HCT116 (cell line): ENCODE measurements at regions not wholly inside any gene's neighbourhood (a gene's known extent, or its start where the extent isn't known, plus 50 kb on each side); places are given as distances from the start of the nearest gene placed in this dataset.

Experiments
- CTCF ChIP-seq, 3 experiments: fragments of 200-600 bp in 1 of 3; sonication (generic) in 1 of 3; IDR thresholded peaks in 2 of 3; conservative IDR thresholded peaks in 1 of 3; 2 replicates each; pipeline ENCODE4 v1.5.1; 2012 to 2017; ENCODE audit warnings: low read depth in 2 of 3, low read length in 2 of 3, antibody characterized with exemption in 1 of 3, borderline replicate concordance in 1 of 3, control low read depth in 1 of 3, mild to moderate bottlenecking in 1 of 3, mixed read lengths in 1 of 3, mixed run types in 1 of 3, moderate library complexity in 1 of 3; ENCODE audit not compliant: insufficient read depth in 1 of 3
- EGR1 ChIP-seq: IDR thresholded peaks from 2 replicates; pipeline ENCODE4 v1.6.1; 2012; ENCODE audit warnings: low read depth
- ELF1 ChIP-seq: IDR thresholded peaks from 2 replicates; pipeline ENCODE4 v1.6.1; 2012; ENCODE audit warnings: low read depth, borderline replicate concordance
- POLR2A ChIP-seq: IDR thresholded peaks from 2 replicates; pipeline ENCODE4 v1.7.0; 2011; ENCODE audit warnings: borderline replicate concordance; ENCODE audit not compliant: insufficient read depth, insufficient read length; ENCODE audit errors: extremely low read depth
- RAD21 ChIP-seq: IDR thresholded peaks from 2 replicates; pipeline ENCODE4 v1.6.1; 2012; ENCODE audit warnings: low read depth, mild to moderate bottlenecking
- REST ChIP-seq: IDR thresholded peaks from 2 replicates; pipeline ENCODE4 v1.6.1; 2012; ENCODE audit warnings: low read depth
- SIN3A ChIP-seq: IDR thresholded peaks from 2 replicates; pipeline ENCODE4 v1.6.1; 2012; ENCODE audit warnings: low read depth
- ZNF274 ChIP-seq: fragments of 200-500 bp; sonication (Bioruptor generic); IDR thresholded peaks from 2 replicates; pipeline ENCODE4 v1.6.1; 2014; ENCODE audit warnings: mild to moderate bottlenecking, low read depth, low read length, inconsistent platforms

- TF ChIP-seq CTCF (IDR thresholded peaks at IDR 0.05 in 2 of 3, conservative IDR thresholded peaks at IDR 0.05 in 1 of 3; ENCODE audit: borderline replicate concordance in 1 of 3, insufficient read depth in 1 of 3, low read depth in 2 of 3, low read length in 2 of 3), result peak; percentile 66 to 89 (median 77)
- TF ChIP-seq POLR2A, result no peak
- TF ChIP-seq ZNF274, result no peak
- no peak for TF ChIP-seq EGR1
- TF ChIP-seq RAD21, result peak; percentile 82
- TF ChIP-seq REST, result no peak
- TF ChIP-seq SIN3A, result no peak
- TF ChIP-seq ELF1, result no peak
Measured at GRCh38 chr6:12637960-12638641, 78.5 kb upstream of the PHACTR1 start.
